ENCODE measurements at regions not wholly inside any gene's neighbourhood (a gene's known extent, or its start where the extent isn't known, plus 50 kb on each side); places are given as distances from the start of the nearest gene placed in this dataset.

- TF ChIP-seq MAX (IDR thresholded peaks at IDR 0.05; ENCODE audit: low read depth) (no peak), CHD2 (IDR thresholded peaks at IDR 0.05; ENCODE audit: low read length, partially characterized antibody) (no peak), CTCF (IDR thresholded peaks at IDR 0.05) (no peak), REST (IDR thresholded peaks at IDR 0.05; ENCODE audit: low read depth, low read length) (no peak), RCOR1 (IDR thresholded peaks at IDR 0.05; ENCODE audit: low read length) (no peak), POLR2AphosphoS5 (IDR thresholded peaks at IDR 0.05; ENCODE audit: low read depth, low read length) (no peak), YY1 (IDR thresholded peaks at IDR 0.05; ENCODE audit: low read depth) (no peak), TAF1 (IDR thresholded peaks at IDR 0.05; ENCODE audit: borderline replicate concordance, low read depth, low read length) (no peak), FOXJ3 (CRISPR knock-in tag; IDR thresholded peaks at IDR 0.05) (no peak), USF2 (IDR thresholded peaks at IDR 0.05; ENCODE audit: borderline replicate concordance, low read depth, low read length) (no peak), MXI1 (IDR thresholded peaks at IDR 0.05; ENCODE audit: low read depth, low read length) (no peak), GABPA (IDR thresholded peaks at IDR 0.05; ENCODE audit: low read depth) (no peak)
These were observed 161.1 kb downstream of the MSN start for GRCh38 chrX:65828599-65828998.
